Mesenchymal stem cell (in vitro differentiated cells and primary cell): ENCODE measurements at regions not wholly inside any gene's neighbourhood (a gene's known extent, or its start where the extent isn't known, plus 50 kb on each side); places are given as distances from the start of the nearest gene placed in this dataset.
"Not testable (repeated sequence)": the region's sequence is repeated elsewhere in the genome, so short reads cannot be mapped to it uniquely, and the experiment has no call there.

ENCODE experiments used
- DNase-seq: peaks from one replicate; pipeline ENCODE4 v3.0.0-alpha.2; 2013
- H2AFZ ChIP-seq: one replicate; pipeline ENCODE4 v1.6.1; 2013; ENCODE audit warnings: low read depth, mild to moderate bottlenecking, control low read depth, inconsistent platforms, low read length, moderate library complexity
- H2AK5ac ChIP-seq: 2 replicates; pipeline ENCODE4 v1.6.1; 2013; ENCODE audit warnings: low read length, moderate library complexity, mild to moderate bottlenecking, inconsistent platforms; ENCODE audit not compliant: severe bottlenecking
- H2BK120ac ChIP-seq: one replicate; pipeline ENCODE4 v1.6.1; 2013; ENCODE audit warnings: low read depth, mild to moderate bottlenecking, inconsistent platforms, low read length, moderate library complexity
- H2BK12ac ChIP-seq, 2 experiments: one replicate each; pipeline ENCODE4 v1.6.1; 2013; ENCODE audit warnings: inconsistent platforms in 2 of 2, low read length in 2 of 2, mild to moderate bottlenecking in 2 of 2, moderate library complexity in 2 of 2, control low read depth in 1 of 2
- H2BK15ac ChIP-seq: one replicate; pipeline ENCODE4 v1.6.1; 2013; ENCODE audit warnings: mild to moderate bottlenecking, low read depth, inconsistent platforms; ENCODE audit not compliant: poor library complexity, severe bottlenecking
- H2BK5ac ChIP-seq: 2 replicates; pipeline ENCODE4 v1.6.1; 2013; ENCODE audit warnings: low read depth, mild to moderate bottlenecking, low read length, control low read depth, inconsistent platforms; ENCODE audit not compliant: poor library complexity, severe bottlenecking
- H3K14ac ChIP-seq, 2 experiments: one replicate each; pipeline ENCODE4 v1.6.1; 2013; ENCODE audit warnings: inconsistent platforms in 2 of 2, low read length in 2 of 2, control low read depth in 1 of 2, mild to moderate bottlenecking in 1 of 2, moderate library complexity in 1 of 2
- H3K18ac ChIP-seq, 2 experiments: one replicate each; pipeline ENCODE4 v1.6.1; 2013; ENCODE audit warnings: inconsistent platforms in 2 of 2, low read length in 2 of 2, control low read depth in 1 of 2, low read depth in 1 of 2, mild to moderate bottlenecking in 1 of 2
- H3K23ac ChIP-seq, 2 experiments: one replicate each; pipeline ENCODE4 v1.6.1; 2013; ENCODE audit warnings: inconsistent platforms in 2 of 2, low read length in 2 of 2, mild to moderate bottlenecking in 2 of 2, moderate library complexity in 2 of 2, control low read depth in 1 of 2
- H3K27ac ChIP-seq: 2 replicates; pipeline ENCODE4 v1.5.1; 2013; ENCODE audit warnings: mild to moderate bottlenecking, moderate library complexity, low read length, control low read depth, inconsistent platforms; ENCODE audit not compliant: poor library complexity, severe bottlenecking
- H3K27me3 ChIP-seq, 2 experiments: 2 replicates each; pipeline versions ENCODE4 v1.6.1 to v1.7.0; 2013; ENCODE audit warnings: low read length in 2 of 2, mild to moderate bottlenecking in 2 of 2, moderate library complexity in 2 of 2, control low read depth in 1 of 2, inconsistent platforms in 1 of 2; ENCODE audit not compliant: control insufficient read depth in 1 of 2, insufficient read depth in 1 of 2
- H3K36me3 ChIP-seq, 2 experiments: 2 replicates each; pipeline versions ENCODE4 v1.6.1 to v1.7.0; 2013; ENCODE audit warnings: low read length in 2 of 2, control low read depth in 1 of 2, inconsistent platforms in 1 of 2, low read depth in 1 of 2, mild to moderate bottlenecking in 1 of 2; ENCODE audit not compliant: insufficient read depth in 2 of 2, control insufficient read depth in 1 of 2
- H3K4ac ChIP-seq, 2 experiments: one replicate each; pipeline ENCODE4 v1.6.1; 2013; ENCODE audit warnings: inconsistent platforms in 2 of 2, low read length in 2 of 2, mild to moderate bottlenecking in 2 of 2, moderate library complexity in 2 of 2, control low read depth in 1 of 2, low read depth in 1 of 2
- H3K4me1 ChIP-seq: 2 replicates; pipeline ENCODE4 v1.6.1; 2013; ENCODE audit warnings: low read depth, low read length, control low read depth; ENCODE audit not compliant: control insufficient read depth, insufficient read depth
- H3K4me2 ChIP-seq: 2 replicates; pipeline ENCODE4 v1.6.1; 2013; ENCODE audit warnings: low read length, mild to moderate bottlenecking, inconsistent platforms; ENCODE audit not compliant: poor library complexity, severe bottlenecking
- H3K4me3 ChIP-seq, 2 experiments: 2 replicates each; pipeline versions ENCODE4 v1.5.1 to v1.7.0; 2013; ENCODE audit warnings: low read length in 2 of 2, mild to moderate bottlenecking in 2 of 2, control low read depth in 1 of 2, low read depth in 1 of 2; ENCODE audit not compliant: insufficient read depth in 1 of 2
- H3K79me1 ChIP-seq: replicated peaks from 2 replicates; pipeline ENCODE4 v1.6.1; 2013; ENCODE audit warnings: mild to moderate bottlenecking, control low read depth, low read length, inconsistent platforms; ENCODE audit not compliant: poor library complexity, severe bottlenecking
- H3K9ac ChIP-seq: 2 replicates; pipeline ENCODE4 v1.7.0; 2013; ENCODE audit warnings: mild to moderate bottlenecking, low read length, moderate library complexity
- H3K9me3 ChIP-seq: 2 replicates; pipeline ENCODE4 v1.7.0; 2013; ENCODE audit warnings: mild to moderate bottlenecking, low read length; ENCODE audit not compliant: control insufficient read depth
- H4K8ac ChIP-seq: one replicate; pipeline ENCODE4 v1.6.1; 2013; ENCODE audit warnings: inconsistent platforms, mild to moderate bottlenecking, low read length, moderate library complexity
- H4K91ac ChIP-seq: one replicate; pipeline ENCODE4 v1.6.1; 2013; ENCODE audit warnings: mild to moderate bottlenecking, low read length, inconsistent platforms
- WGBS: methylation state at CpG from one replicate; pipeline ENCODE4 v1.1.7; 2013; ENCODE audit warnings: mixed read lengths; 5-methylcytosine and 5-hydroxymethylcytosine counted together

DNA sequence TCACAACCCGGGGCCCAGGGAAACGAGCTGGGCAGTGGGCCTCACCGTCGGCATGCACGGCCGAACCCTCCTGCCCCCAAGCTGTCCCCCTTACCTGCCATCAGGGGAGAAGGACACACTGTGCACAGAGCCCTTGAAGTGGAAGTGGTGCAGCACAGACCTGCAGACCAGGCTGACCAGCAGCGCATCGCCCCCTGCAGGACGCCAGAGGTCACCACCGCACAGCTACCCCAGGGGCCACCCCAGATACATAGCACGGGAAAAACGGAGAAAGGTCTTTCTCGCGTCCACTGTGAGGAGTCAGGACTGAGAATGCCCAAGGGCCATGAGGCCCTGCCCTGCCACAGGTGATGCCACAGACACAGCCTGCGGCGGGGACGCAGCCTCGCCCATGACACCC lies 5373.7 kb upstream of the TPTE start:
- not testable (repeated sequence) for H3K27me3 ChIP-seq, H2AFZ ChIP-seq, DNase-seq, H4K8ac ChIP-seq, H2BK12ac ChIP-seq, H3K36me3 ChIP-seq, H3K27ac ChIP-seq, H4K91ac ChIP-seq, H2BK5ac ChIP-seq, H3K23ac ChIP-seq, H3K4me2 ChIP-seq, H3K4me3 ChIP-seq, H2BK15ac ChIP-seq, H3K79me1 ChIP-seq, H2AK5ac ChIP-seq, H2BK120ac ChIP-seq, H3K14ac ChIP-seq, H3K4ac ChIP-seq, H3K4me1 ChIP-seq, H3K18ac ChIP-seq, H3K9ac ChIP-seq, H3K9me3 ChIP-seq
- no CpG with 5 or more reads among the region's 18 CpGs for WGBS

DNA sequence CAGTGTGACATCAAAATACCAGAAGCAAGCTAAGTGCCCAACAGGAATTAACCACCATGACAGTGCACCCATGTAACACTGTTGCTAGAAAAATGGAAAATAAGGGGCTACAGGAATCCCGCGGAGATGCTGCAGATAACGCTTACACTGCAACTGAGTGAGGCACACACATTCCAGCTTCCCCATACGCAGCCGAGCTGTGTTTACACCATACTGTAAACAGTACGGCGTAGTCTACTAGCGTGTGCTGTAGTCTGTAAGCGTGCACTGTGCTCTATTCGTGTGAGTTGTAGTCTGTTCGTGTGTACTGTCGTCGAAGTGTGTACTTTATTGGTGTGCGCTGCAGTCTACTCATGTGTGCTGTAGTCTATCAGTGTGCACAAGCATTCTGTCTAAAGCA lies 5372.2 kb upstream of the TPTE start:
- H3K18ac ChIP-seq, H2BK12ac ChIP-seq, H4K91ac ChIP-seq, H3K4me3 ChIP-seq, H2BK120ac ChIP-seq, H3K9ac ChIP-seq, H2BK15ac ChIP-seq, H2BK5ac ChIP-seq, H3K9me3 ChIP-seq, H2AFZ ChIP-seq, H3K36me3 ChIP-seq, H3K27ac ChIP-seq, H3K27me3 ChIP-seq, DNase-seq, H3K14ac ChIP-seq, H4K8ac ChIP-seq, H3K23ac ChIP-seq, H3K4me2 ChIP-seq, H2AK5ac ChIP-seq, H3K4ac ChIP-seq, H3K79me1 ChIP-seq, H3K4me1 ChIP-seq: not testable (repeated sequence)
- no CpG with 5 or more reads among the region's 14 CpGs for WGBS

DNA sequence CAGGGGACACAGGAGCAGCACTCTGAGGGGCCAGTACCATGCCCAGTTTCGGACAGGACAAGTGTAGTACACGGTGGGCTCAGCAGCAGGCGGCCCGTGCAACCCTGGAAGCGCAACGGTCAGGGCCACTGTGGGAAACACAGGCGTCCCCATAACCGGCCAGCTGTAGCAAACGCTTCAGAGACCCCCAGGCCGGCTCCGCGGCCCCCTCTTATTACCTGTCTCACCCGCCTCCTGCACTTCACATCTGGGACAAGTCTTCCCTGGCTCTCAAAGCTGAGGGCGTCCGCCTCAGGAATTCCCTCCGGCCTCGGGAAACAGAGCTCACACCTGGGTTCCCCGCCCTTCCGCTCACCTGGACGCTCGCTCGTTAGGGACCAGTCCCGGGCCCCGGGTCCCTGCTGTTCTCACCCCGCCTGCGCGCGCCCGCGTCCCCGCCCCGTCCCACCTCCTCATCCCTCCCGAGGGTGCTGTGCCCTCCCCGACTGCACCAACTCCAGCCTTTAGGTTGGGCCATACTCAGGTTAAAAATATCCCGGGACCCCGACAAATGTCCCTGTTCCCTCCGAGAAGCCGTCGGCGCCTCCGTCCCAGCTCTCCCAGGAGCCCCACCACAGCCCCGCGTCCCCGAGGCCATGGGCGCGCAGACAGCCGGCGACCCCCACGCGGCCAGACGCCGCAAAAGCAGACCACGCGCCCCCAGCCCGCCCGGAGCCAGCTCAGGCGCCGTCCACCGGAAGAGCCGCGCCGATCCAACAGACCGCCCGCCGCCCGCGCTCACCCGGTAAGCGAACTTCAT lies 5367.3 kb upstream of the TPTE start:
- not testable (repeated sequence) for H3K36me3 ChIP-seq, H3K14ac ChIP-seq, DNase-seq, H2AFZ ChIP-seq, H3K4me2 ChIP-seq, H3K4ac ChIP-seq, H3K27ac ChIP-seq, H2BK12ac ChIP-seq, H3K27me3 ChIP-seq, H2BK120ac ChIP-seq, H2BK5ac ChIP-seq, H3K4me1 ChIP-seq, H2BK15ac ChIP-seq, H4K8ac ChIP-seq, H3K18ac ChIP-seq, H3K79me1 ChIP-seq, H2AK5ac ChIP-seq, H3K9ac ChIP-seq, H3K23ac ChIP-seq, H4K91ac ChIP-seq, H3K9me3 ChIP-seq
- WGBS = no CpG with 5 or more reads among the region's 69 CpGs
- peak overlapping the region in 1 of 2 experiments; percentile 59 for H3K4me3 ChIP-seq

DNA sequence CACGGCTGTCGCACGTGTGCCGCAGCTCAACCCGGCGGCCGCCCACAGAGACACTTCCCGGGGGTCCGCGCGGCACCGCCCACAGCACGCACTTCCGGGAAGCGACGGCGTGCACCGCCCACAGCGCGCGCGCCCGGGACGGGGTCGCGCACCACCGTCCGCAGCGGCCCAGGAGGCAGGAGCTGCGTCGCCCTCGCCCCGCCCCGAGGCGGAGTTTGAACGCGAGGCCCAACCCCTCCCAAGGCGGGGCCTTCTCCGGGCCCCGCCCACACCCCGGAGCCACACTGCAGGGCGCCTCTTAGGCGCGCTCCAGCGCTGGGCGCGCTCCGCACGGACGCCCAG lies 5366.8 kb upstream of the TPTE start:
- not testable (repeated sequence) for H3K4ac ChIP-seq, H3K79me1 ChIP-seq, H2BK12ac ChIP-seq, H3K27ac ChIP-seq, H2AFZ ChIP-seq, H3K4me3 ChIP-seq, H2BK5ac ChIP-seq, H3K9ac ChIP-seq, H3K14ac ChIP-seq, H3K9me3 ChIP-seq, H3K4me1 ChIP-seq, H4K91ac ChIP-seq, H2AK5ac ChIP-seq, H3K36me3 ChIP-seq, H2BK15ac ChIP-seq, H3K23ac ChIP-seq, H3K18ac ChIP-seq, H3K4me2 ChIP-seq, H2BK120ac ChIP-seq, H4K8ac ChIP-seq, H3K27me3 ChIP-seq
- DNase-seq = peak; percentile 84
- no CpG with 5 or more reads among the region's 50 CpGs for WGBS
